Anterior cingulate cortex (tissue), 58 donors: ENCODE measurements at regions not wholly inside any gene's neighbourhood (a gene's known extent, or its start where the extent isn't known, plus 50 kb on each side); places are given as distances from the start of the nearest gene placed in this dataset.
A peak's percentile ranks its signal among the peaks of the same experiment; 100 is the strongest.
"Not testable (repeated sequence)": the region's sequence is repeated elsewhere in the genome, so short reads cannot be mapped to it uniquely, and the experiment has no call there.

Source experiments
- DNase-seq, 58 donors: peaks; one replicate each; lab custom pipeline; 2025; lab: John Stamatoyannopoulos, UW

DNA sequence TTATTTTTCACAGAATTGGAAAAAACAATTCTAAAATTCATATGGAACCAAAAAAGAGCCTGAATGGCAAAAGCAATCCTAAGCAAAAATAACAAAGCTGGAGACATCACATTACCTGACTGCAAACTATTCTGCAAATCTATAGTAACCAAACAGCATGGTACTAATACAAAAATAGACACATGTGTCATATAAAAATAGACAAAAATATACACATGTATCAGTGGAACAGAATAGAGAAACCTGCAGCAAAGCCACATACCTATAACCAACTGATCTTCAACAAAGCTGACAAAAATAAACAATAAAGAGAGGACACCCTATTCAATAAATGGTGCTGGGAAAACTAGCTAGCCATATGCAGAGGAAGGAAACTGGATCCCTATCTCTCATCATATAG lies 259.6 kb downstream of the IGSF11 start:
- DNase-seq = no peak

DNA sequence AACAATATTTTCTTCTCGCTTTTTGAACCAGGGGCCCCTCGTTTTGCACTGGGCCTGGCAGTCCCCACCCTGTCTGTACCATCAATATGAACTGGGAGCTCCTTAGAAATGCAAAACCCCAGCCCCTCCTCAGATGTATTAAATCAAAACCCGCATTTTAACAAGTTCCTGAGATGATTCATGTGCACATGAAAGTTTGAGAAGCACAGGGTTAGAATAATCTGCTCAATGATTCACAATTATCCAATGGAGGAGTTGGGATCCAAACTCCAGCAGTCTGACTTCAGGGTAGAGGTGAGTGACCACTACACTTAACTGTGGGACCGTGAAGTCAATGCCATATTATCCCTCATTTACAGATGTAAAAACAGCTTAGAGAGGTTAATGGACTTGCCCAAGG lies 256.4 kb downstream of the IGSF11 start:
- no peak for DNase-seq

DNA sequence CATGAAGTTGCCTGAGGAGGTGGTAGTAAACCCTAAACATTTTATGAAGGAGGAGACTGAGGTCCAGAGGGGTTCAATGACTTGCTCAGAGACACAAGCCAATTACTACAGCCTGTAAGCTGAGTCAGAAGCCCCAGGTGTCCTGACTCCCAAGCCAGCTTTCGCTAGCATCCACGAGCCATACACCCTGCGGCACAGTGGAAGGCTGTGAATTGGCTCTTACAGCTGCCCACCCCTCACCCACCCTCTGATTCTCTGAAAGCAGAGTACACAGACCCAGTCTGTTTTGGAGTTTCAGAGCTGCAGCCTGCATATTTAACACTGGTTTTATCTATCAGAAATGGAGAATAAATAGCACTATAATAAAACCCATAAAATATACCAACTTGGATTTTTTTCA lies 253.4 kb downstream of the IGSF11 start:
- DNase-seq = peak in 11 of 58 donors; percentile 2 to 24 (median 5)

DNA sequence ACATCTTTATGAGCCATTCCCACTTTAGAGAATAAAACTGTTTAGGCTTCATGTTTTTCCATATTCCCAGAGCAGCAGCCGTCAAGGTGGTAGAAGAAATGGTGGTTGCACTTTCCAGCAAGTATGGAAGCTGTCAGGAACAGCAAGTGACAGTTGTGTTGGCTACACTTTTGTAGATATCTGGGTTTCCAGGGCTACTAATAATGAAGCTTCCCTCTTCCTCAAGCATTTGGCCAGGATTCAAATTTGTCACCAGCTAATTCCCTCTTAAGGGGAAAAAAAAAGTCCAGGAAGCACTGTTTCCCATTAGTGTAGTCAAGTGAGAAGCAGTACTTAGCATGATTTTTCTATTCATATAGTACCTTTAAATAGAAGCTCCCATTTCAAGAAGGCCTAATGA lies 252.8 kb downstream of the IGSF11 start:
- DNase-seq = no peak

DNA sequence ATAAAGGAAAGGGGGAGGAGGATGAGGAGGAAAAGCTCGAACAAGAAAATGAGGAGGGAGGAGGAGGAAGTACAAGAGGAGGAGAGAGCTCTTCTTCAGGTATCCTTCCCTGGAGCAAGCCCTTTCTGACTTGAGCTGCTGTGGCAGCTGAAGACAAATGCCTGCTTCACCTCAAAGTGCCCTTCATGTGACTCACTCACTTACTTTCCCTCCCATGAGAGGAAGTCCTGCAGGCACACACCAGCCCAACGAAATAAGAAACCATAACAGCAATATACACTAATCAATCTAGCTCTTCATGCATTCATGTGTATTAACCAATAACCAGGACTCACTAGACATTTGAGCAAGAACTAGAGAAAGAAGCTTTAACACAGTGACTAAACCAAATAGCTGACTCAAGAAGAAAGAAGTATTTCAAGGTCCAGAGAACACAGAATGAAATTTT lies 251.9 kb downstream of the IGSF11 start:
- no peak for DNase-seq

DNA sequence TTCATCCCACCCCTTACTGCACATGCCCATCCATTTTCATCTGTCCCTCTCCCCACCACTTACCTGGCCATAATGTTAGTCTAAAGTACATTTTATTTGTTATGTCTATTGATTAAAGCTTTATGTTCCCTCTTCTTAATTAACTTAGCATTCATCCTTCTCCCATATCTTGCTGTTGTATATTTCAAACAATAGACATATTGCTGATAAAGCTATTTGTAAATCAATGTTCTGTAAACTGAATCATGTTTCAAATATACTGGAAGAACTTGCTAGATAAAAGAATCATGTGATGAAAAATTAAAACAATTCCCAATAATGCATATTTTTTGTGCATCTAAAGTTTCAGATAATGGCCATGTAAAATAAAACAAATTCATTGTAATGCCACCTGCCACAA lies 249.2 kb downstream of the IGSF11 start:
- no peak for DNase-seq

DNA sequence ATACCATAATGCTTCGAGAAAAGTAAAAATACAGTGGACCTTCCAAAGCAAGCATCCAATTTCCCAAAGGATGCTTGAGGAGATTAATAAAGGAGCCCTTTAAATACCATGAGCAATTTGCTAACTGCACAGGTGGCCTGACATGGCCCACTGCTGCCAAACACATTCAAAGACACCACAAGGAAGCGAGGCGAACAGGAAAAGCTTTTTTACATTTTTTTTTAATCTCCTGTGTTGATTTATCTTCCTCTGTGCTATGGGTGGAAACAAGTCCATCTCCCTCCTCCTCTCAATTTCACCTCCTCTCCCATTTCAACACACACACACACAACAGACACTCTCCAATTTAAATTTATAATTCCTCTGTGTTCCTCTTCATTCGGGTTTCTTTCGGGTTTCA lies 243.4 kb downstream of the IGSF11 start:
- DNase-seq = no peak

- no peak for DNase-seq
Measured at GRCh38 chr3:118792191-118792590, 242.5 kb downstream of the IGSF11 start.

DNA sequence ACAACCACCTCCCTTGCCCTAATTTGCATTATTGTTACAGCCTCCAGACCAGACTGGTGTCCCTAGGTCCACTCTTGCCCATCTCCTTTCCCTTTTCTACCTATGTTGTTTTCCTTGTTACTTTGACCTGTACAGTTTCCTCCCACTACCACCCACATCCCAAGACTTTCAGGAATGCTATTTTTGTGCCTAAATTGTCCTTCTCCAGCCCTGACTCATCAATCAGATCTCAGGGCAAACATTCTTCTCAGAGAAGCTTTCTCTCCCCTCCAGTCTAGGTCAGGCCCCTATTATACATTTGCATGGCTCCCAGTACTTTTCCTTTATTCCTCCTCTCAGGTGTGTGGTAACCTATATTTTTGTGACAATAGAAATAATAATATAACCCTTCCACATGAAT lies 241.5 kb downstream of the IGSF11 start:
- no peak for DNase-seq

DNA sequence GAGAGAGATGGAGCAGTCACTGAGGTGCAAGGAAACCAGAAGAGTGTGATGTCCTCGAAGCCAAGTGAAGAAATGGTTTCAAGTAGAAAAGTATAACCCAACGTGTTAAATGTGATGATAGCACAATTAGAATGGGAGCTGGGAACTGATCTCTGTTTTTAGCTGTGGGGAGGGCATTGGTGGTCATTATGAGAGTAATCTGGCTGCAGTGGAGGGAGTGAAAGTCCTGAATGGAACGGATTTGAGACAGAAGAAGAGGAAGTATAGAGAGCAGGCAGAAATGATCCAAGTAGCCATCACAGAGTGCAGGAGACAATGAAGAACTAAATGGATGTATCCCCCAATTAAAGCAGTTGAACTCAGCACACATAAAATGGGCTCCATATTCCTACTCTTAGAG lies 235.3 kb downstream of the IGSF11 start:
- DNase-seq = no peak

DNA sequence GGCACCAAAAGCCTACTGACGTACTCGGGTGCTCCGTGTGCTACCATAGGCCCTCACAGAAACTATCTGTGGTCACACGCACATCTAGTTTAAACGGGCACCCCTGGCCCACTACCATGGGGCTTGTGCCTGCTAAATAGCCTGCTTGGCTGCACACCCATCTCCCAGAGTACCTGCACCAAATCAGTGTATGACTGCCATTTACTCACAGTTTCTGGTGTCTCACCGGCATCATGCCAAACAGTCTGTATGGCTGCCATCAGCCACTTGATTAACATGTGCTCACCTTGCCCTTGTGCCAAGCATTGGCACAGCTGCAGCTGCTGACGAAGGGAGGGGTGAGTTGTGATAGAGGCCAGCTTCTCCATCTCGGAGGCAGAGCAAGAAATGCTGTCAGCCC lies 232.7 kb downstream of the IGSF11 start:
- no peak for DNase-seq

DNA sequence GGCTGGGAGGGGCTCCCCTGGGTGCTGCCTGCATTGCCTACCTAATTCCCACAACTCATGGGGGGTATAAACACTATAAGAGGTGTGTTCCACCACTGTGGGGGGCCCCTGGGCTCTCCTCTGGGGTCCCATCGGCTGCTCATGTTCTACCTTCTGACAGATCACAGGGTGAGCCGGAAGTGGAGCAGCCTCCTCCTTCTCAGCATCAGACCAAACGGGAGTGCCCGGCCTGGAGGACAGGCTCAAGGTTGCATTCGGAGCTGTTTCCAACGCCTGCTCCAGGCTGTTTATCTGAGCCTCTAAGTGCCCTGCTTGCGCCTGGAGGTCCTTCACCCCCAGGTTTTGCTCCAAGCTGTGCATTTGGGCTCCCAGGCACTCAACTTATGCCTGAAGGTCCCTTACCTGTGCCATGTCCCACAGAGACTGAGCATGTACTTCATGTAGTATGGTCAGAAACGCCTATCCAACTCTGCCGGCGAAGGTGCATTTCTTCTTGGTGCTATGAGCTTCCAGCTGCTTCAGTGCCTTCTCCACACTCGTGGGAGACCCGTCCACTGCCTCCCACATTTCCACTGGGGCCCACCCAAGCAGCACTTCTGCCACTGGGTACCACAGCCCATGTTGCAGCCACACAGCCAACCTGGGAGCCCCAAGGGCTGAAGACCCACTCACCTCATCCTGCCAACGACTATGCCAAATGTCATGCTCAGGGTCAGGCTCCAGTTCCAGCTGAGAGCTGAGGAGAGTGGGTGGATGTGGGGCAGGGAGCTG lies 232.1 kb downstream of the IGSF11 start:
- DNase-seq = no peak

DNA sequence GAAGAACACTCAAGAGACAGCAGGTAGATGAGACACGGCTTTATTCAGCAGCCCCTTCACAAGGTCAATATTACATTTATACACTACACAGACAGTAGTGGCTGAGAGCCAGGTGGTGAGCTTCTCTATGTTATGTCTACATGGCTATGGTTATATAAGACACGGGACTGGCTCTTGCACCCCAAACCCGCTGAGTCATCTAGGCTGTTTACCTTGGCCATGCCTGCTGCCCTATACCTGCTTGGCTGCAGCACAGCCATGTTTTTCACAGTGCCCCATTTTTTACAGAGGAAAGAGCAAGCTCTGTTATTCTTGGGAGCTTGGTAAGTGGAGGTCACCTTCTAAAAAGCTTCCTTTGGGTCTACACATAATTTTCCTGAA lies 231.6 kb downstream of the IGSF11 start:
- no peak for DNase-seq

DNA sequence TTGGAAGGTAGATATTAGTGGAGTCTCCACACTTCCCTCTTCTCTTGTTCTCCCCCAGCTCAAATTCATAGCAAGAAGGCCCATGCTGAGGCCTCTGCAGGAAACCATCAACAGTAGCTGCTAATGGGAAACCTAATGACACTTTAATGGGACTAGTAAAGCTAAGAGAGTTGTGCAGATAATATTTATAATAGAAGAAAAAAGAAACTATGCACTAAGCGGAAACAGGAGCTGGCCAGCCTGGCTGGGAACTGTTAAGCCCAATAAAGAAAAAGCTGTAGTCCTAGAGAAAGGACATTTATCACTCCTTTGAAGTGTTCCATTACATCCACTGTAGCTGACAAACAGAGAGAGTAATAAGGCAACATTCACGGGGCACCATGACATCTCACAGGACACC lies 229.6 kb downstream of the IGSF11 start:
- no peak for DNase-seq

DNA sequence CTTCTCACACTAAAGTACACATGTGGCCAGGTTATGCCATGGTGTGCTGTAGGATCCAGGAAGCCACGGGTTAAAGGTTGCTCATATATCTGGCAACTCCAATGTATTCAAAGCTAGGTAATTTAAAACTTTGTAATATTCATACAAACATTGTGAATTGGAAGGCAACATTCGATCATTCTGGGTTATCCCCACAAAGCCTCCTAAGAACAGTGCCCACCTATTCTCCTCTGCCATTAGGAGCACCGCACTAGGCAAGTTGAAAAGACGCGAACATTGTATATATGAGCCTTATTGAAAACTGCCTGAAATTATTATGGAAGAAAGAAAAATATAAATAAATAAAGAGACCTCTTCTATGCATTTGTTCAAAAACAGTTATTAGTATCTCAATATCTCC lies 228.2 kb downstream of the IGSF11 start:
- DNase-seq = no peak

DNA sequence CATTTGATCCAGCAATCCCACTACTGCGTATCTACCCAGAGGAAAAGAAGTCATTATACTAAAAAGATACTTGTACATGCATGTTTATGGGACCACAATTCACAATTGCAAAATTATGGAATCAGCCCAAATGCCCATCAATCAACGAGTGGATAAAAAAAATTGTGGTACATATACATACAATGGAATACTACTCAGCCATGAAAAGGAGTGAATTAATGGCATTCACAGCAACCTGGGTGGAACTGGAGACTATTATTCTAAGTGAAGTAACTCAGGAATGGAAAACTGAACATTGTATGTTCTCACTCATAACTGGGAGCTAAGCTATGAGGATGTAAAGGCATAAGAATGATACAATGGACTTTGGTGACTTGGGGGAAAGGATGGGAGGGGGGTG lies 227.3 kb downstream of the IGSF11 start:
- DNase-seq = not testable (repeated sequence)

DNA sequence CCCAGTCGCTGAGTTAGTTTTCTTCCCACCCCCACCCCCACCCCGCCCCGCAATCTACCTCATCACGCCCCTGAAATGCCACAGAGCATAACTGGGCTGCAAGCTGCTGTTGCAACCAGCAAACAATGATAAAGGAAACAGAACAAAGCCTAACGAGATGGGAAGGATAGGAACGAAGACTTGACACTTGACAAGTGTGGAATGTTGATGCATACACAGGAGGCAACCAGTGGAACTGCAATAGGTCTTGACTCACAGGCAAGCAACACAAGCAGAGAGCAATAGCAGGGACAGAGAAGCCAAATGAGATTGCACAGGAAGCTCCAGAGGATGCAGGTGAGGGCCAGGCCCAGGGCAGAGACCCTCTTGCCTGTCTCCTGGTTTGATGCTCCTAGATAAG lies 225.9 kb downstream of the IGSF11 start:
- DNase-seq = no peak

DNA sequence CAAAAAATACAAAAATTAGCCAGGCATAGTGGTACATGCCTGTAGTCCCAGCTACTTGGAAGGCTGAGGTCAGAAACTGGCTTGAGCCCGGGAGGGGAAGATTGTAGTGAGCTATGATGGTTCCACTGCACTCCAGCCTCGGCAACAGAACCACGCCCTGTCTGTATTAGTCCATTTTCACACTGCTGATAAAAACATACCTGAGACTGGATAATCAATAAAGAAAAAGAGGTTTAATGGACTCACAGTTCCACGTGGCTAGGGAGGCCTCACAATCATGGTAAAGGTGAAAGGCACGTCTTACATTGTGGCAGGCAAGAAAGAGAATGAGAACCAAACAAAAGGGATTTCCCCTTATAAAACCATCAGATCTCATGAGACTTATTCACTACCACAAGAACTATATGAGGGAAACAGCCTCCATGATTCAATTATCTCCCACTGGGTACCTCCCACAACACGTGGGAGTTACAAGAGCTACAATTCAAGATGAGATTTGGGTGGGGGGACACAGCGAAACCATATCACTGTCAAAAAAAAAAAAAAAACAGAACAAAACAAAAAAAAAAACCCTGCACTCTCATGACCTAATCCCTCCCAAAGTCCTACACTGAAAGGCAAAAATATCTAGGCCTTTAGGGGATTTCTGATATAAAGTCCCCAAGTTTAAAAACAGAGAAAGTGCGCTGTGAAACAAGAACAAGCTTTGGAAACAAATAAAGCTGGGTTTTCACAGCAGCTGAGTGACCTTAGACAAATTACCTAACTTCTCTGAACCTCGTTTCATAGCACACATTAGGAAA lies 224.7 kb downstream of the IGSF11 start:
- no peak for DNase-seq

GRCh38 chr3:118810499-118811035 lies 224.1 kb downstream of the IGSF11 start:
- no peak for DNase-seq

DNA sequence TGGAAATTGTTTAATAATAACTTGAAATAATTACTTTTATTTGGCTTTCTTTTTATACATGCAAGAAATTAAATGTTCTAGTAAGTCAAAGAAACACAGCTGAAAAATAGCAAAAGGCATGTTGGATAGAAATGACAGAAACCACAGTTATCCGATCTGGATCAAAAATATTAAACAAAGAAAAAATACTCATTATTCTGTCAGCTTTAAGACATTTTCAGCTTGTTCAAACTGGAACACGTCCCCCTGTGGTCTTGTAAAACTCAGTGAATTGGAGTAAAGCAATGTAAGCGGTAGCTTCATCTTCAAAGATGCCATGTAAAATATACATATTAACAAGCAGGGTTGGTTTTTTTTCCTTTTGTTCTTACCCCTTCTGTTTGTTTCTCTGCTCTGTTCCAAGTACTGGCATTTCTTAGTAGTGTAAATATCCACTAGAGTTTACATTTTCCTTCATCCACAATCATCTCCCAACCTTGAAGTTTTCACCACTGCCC lies 223.4 kb downstream of the IGSF11 start:
- no peak for DNase-seq

GRCh38 chr3:118813472-118813871 lies 221.2 kb downstream of the IGSF11 start:
- DNase-seq = no peak
